Caki2 (cell line): ENCODE measurements at regions not wholly inside any gene's neighbourhood (a gene's known extent, or its start where the extent isn't known, plus 50 kb on each side); places are given as distances from the start of the nearest gene placed in this dataset.

ENCODE experiments used
- DNase-seq: peaks from one replicate; pipeline ENCODE4 v3.0.0-alpha.2; 2015; ENCODE audit warnings: low read depth
- in situ Hi-C: cut with HindIII; loops from 2 replicates; pipeline ENCODE4 v1.10.0; 2016; ENCODE audit warnings: low sequenced_read_pairs, low pct_unique_long_range_greater_than_20kb, mixed read lengths

DNA sequence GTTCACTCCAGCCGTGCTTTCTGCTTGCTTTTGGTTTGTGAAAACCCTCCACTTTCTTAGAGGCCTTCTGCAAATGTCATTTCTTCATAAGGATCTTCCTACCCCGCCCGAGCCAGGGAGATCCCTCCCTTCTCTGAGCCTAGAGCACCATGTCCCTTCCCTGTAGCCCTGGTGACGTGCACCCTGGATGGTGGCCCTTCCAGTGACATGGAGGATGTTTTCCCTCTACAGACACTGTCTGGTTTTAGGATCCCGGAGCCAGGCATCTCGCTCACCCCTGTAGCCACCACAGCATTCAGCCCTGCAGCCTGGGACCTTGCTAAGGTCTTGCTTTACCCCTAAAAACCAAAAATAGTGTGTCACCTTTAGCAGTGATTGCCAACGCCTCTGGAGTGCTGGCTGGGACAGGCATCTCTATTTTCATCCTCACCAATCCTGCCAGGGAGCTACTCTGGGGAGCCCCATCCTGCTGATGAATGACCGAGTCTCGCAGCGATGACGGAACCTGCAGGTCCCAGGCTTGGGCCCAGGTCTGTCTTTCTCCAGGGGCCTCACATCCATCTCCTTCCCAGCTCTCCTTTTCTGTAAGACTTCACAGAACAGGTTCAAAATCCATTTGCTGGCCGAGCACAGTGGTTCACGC is 394.1 kb upstream of the TNRC6C start:
- no peak for DNase-seq
- in situ Hi-C loops: no loop called here

- in situ Hi-C loops: no loop called here
- DNase-seq: no peak
Observed at GRCh38 chr17:77565166-77565565, 393.3 kb upstream of the TNRC6C start.

GRCh38 chr17:77566151-77566550 is 392.4 kb upstream of the TNRC6C start:
- DNase-seq: no peak
- in situ Hi-C loops: no loop called here

GRCh38 chr17:77566566-77567138 is 391.9 kb upstream of the TNRC6C start:
- in situ Hi-C loops: no loop called here

GRCh38 chr17:77568540-77568939 is 390.0 kb upstream of the TNRC6C start:
- in situ Hi-C loops: no loop called here
- no peak for DNase-seq

More at GRCh38 chr17:77566566-77567138, 391.9 kb upstream of the TNRC6C start:
- DNase-seq: no peak

DNA sequence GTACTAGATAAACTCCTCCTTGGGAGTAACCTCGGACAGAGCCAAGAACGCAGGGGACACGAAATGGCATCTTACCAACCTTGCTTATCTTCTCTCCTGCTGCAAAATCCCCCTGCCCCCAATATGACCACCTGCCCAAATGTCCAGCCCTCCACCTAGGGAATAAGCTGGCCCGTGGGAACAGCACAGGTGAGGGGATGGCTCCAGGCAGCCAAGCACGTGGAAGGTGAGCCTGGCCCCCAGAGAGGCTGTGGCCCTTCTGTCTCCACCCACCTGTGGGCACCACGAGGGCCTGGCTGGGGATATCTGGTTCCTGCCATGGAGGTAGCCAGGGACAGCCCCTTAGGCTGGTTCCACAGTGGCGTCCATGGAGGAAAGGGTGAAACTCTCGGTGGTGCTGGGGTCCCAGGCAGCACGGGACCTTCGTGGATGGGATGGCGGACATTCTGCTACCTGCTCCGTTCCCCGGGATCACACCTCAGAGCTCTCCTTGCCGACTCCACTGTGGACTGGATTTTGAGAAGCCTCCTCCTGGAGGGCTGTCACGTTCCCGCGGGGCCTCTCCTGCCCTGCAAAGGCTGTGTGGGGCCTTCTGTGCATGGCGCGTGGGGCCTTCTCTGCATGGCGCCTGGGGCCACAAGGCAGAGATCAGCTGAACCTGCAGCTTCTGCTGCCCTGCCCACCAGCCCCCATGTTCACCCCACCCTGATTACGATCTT is 388.5 kb upstream of the TNRC6C start:
- in situ Hi-C loops: no loop called here
- no peak for DNase-seq

- no peak for DNase-seq
- in situ Hi-C loops: no loop called here
Observed at GRCh38 chr17:77570565-77570898, 388.0 kb upstream of the TNRC6C start.

DNA sequence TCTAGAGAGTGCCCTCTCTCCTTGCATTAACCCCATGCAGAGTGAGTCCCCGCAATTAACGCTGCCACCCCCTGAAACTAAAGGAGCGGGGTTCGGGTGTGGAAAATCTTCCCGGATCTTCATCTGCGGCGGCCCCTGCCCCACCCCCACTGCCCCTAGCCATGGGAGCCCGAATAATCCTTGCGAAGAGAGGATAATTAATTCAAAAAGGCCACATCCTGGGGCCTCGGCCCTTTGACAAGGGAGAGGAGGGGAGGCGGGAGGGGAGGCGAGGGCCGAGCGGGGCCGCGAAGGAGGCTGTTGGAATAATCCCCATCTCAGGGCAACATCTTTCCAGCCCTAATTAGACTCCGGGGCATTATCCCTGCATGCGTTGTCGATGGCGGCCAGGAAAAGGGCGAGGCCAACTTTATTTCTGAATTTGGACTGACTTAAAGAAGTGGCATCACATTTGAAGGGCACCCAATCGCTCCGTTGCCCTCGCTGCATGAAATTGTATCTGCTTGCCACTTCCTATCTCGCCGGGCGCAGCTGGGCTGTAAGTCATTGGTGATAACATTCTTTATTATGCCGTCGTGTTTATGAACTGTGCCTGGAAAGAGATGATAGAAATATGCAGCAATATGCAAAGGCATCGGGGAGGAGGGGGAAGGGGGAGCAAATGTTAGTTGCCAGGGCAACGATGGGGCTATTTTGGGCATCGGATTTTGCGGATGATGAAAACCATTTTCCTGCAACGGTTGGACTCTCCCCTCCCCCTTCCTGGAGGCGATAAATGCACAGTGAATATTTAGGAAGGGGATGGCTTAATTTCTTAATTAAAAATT is 387.1 kb upstream of the TNRC6C start:
- in situ Hi-C loops: no loop called here
- no peak for DNase-seq

GRCh38 chr17:77572065-77572601 is 386.4 kb upstream of the TNRC6C start:
- DNase-seq: no peak
- in situ Hi-C loops: no loop called here

DNA sequence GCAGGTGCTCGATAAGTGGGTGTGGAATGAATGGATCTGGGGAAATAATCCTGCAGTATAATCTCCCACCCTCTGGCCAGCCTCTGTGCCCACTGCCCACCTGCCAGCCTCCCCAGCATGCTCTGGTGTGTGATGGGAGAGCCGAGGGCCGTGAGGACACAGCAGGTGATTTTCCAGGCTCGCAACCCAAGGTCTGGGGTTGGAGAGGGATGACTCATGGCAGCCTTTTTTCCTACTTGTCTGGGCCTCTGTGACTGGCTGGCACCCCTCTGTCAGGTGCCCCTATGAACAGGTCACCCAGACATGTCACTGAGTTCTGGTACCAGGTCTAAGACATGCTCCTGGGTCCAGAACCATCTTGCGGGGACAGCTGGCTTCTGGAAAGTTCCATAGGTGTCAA is 385.7 kb upstream of the TNRC6C start:
- no peak for DNase-seq
- in situ Hi-C loops: no loop called here

GRCh38 chr17:77577491-77577890 is 381.0 kb upstream of the TNRC6C start:
- DNase-seq: no peak
- in situ Hi-C loops: no loop called here

DNA sequence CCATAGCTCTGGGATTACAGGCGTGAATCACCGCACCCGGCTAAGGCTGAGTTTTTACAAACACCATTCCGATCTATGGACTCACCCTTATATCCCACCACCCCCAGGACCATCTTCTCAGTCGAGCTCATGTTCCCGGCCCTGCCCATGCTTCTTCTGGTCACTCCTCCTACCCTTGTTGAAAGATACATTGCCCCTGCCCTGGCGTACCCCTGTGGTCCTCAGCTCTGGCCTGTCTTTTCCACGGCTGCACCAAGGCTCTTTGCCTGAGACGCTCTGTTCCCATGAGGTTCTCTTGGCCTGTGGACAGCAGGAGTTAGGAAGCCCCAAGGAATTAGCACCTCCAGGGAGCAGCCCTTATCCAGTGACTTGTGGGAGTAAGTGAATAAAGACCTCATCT is 379.4 kb upstream of the TNRC6C start:
- in situ Hi-C loops: no loop called here
- DNase-seq: no peak

- in situ Hi-C loops: no loop called here
- DNase-seq: no peak
Observed at GRCh38 chr17:77579682-77580081, 378.8 kb upstream of the TNRC6C start.

GRCh38 chr17:77580531-77581270 is 377.8 kb upstream of the TNRC6C start:
- no peak for DNase-seq
- in situ Hi-C loops: no loop called here

GRCh38 chr17:77581480-77581879 is 377.0 kb upstream of the TNRC6C start:
- in situ Hi-C loops: no loop called here

GRCh38 chr17:77585142-77585860 is 373.2 kb upstream of the TNRC6C start:
- in situ Hi-C loops: no loop called here
- no peak for DNase-seq

More at GRCh38 chr17:77581480-77581879, 377.0 kb upstream of the TNRC6C start:
- DNase-seq: peak; percentile 6

DNA sequence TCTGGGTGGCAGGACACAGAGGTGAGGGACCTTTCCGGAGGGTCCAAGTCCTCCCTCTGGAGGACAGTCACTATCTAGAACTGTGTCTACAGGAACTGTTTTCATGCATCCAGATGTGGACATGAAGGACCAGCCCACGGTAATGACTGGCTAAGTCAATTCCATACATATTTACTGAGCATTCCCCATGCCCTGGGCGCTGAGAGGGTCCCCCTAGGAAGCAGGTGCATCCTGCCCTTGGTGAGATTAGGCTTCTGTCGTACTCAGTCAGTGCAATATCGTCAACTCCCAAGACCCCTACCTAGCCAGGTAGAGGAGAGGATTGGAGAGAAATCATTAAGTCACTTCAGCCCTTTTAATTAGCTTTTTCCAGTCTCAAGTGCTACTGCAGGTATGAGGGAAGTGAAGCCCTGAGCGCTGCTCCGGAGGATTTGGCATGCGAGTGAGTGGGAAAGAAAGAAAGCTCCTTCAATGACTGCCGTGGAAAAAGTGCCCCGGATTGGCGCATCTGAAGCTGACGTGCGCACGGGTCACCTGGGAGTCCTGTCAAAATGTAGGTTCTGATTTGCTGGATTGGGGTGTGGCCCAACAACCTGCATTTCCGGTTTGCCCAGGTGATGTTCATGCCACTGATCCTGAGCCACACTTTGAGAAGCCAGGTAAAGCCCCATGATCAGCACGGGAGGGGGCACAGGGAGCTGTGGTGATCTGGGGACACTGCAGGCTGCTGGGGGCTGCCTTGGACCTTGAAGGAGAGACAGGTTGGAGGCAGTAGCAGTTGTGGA is 367.4 kb upstream of the TNRC6C start:
- no peak for DNase-seq
- in situ Hi-C loops: no loop called here
